Ishikawa (cell line): ENCODE measurements at regions not wholly inside any gene's neighbourhood (a gene's known extent, or its start where the extent isn't known, plus 50 kb on each side); places are given as distances from the start of the nearest gene placed in this dataset.

Experiments used
- CEBPB ChIP-seq: IDR thresholded peaks from 2 replicates; pipeline ENCODE4 v1.6.1; 2012
- CREB1 ChIP-seq: IDR thresholded peaks from 2 replicates; pipeline ENCODE4 v1.6.1; 2012; ENCODE audit warnings: low read depth
- EGR1 ChIP-seq: IDR thresholded peaks from 2 replicates; pipeline ENCODE4 v1.6.1; 2012
- EP300 ChIP-seq: IDR thresholded peaks from 2 replicates; pipeline ENCODE4 v1.6.1; 2012; ENCODE audit warnings: borderline replicate concordance
- FOXM1 ChIP-seq: IDR thresholded peaks from 2 replicates; pipeline ENCODE4 v1.6.1; 2012; ENCODE audit warnings: low read depth, borderline replicate concordance
- NFIC ChIP-seq: IDR thresholded peaks from 2 replicates; pipeline ENCODE4 v1.6.1; 2012
- RAD21 ChIP-seq: IDR thresholded peaks from 2 replicates; pipeline ENCODE4 v1.6.1; 2012; ENCODE audit warnings: low read depth
- TAF1 ChIP-seq: IDR thresholded peaks from 2 replicates; pipeline ENCODE4 v1.6.1; 2012; ENCODE audit warnings: low read depth, mild to moderate bottlenecking
- TCF12 ChIP-seq: IDR thresholded peaks from 2 replicates; pipeline ENCODE4 v1.6.1; 2012; ENCODE audit warnings: low read depth
- TEAD4 ChIP-seq: IDR thresholded peaks from 2 replicates; pipeline ENCODE4 v1.6.1; 2012
- USF1 ChIP-seq: IDR thresholded peaks from 2 replicates; pipeline ENCODE4 v1.6.1; 2012
- YY1 ChIP-seq: IDR thresholded peaks from 2 replicates; pipeline ENCODE4 v1.6.1; 2012; ENCODE audit warnings: low read depth
- ZBTB7A ChIP-seq: IDR thresholded peaks from 2 replicates; pipeline ENCODE4 v1.6.1; 2012; ENCODE audit warnings: low read depth
- TF ChIP-seq, protein P1 (sequence below): IDR thresholded peaks from 2 replicates; pipeline ENCODE4 v1.6.1; 2012
- TF ChIP-seq, protein P2 (sequence below): IDR thresholded peaks from 2 replicates; pipeline ENCODE4 v1.6.1; 2012; ENCODE audit warnings: low read depth, mild to moderate bottlenecking

DNA sequence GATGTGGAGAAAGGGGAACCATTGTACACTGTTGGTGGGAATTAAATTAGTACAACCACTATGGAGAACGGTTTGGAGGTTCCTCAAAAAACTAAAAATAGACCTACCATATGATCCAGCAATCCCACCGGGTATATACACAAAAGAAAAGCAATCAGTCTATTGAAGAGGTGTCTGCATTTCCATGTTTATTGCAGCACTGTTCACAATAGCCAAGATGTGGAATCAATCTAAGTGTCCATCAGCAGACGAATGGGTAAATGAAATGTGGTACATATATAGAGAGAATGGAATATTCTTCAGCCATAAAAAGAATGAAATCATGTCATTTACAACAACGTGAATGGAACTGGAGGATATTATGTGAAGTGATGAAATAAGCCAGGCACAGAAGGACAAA lies 208.1 kb downstream of the TRIML1 start:
- TF ChIP-seq USF1 = no peak
- TF ChIP-seq TAF1 = no peak
- TF ChIP-seq TCF12 = no peak
- TF ChIP-seq, protein P1, sequence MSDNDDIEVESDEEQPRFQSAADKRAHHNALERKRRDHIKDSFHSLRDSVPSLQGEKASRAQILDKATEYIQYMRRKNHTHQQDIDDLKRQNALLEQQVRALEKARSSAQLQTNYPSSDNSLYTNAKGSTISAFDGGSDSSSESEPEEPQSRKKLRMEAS = no peak
- TF ChIP-seq, protein P2, sequence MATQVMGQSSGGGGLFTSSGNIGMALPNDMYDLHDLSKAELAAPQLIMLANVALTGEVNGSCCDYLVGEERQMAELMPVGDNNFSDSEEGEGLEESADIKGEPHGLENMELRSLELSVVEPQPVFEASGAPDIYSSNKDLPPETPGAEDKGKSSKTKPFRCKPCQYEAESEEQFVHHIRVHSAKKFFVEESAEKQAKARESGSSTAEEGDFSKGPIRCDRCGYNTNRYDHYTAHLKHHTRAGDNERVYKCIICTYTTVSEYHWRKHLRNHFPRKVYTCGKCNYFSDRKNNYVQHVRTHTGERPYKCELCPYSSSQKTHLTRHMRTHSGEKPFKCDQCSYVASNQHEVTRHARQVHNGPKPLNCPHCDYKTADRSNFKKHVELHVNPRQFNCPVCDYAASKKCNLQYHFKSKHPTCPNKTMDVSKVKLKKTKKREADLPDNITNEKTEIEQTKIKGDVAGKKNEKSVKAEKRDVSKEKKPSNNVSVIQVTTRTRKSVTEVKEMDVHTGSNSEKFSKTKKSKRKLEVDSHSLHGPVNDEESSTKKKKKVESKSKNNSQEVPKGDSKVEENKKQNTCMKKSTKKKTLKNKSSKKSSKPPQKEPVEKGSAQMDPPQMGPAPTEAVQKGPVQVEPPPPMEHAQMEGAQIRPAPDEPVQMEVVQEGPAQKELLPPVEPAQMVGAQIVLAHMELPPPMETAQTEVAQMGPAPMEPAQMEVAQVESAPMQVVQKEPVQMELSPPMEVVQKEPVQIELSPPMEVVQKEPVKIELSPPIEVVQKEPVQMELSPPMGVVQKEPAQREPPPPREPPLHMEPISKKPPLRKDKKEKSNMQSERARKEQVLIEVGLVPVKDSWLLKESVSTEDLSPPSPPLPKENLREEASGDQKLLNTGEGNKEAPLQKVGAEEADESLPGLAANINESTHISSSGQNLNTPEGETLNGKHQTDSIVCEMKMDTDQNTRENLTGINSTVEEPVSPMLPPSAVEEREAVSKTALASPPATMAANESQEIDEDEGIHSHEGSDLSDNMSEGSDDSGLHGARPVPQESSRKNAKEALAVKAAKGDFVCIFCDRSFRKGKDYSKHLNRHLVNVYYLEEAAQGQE = no peak

GRCh38 chr4:188363196-188363595 lies 224.0 kb downstream of the TRIML1 start:
- TF ChIP-seq USF1 (no peak), EGR1 (no peak), CREB1 (no peak), YY1 (no peak), NFIC (no peak), CEBPB (no peak), ZBTB7A (no peak), FOXM1 (no peak), TEAD4 (no peak)
- TF ChIP-seq, protein P1 = no peak
- TF ChIP-seq, protein P2 = no peak

DNA sequence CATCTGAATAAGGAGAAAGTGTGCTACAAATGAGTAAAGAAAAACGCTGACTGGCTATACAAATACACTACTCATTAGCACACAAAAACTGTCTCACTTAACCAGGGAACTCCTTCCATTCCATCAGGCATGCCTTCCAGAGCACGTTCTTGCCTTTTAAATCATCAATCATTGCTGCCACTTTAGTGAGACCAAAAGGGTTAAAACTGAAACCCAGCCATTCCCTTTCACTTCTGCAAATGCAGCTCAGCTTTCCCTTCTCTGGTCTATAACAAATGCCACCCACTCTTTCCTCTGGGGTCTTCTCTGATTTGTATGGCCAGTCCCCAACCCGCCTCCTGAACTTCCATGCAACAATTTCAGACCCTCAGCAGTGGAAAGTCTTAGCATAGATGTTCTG lies 231.5 kb downstream of the TRIML1 start:
- TF ChIP-seq TAF1 = no peak
- TF ChIP-seq TEAD4 = no peak
- TF ChIP-seq YY1 = no peak
- TF ChIP-seq USF1 = no peak
- no peak for TF ChIP-seq CREB1
- no peak for TF ChIP-seq NFIC

DNA sequence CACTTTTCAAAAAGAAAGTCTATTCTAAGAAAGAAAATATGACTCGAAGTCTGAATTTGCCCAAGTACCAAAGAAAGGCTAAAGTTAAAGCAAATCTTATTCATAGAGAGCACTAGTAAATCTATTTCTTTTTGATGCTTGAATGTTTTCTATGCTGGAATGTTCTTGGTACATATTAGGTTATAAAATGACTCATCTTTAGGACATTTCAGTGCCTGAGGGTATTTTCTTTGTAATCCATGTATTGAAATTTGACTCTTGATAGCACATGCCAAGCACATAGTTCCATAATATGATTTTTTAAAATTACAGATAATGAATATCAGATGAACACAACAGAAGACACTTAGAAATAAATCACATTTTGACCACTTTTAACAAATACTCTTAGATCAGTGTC lies 232.8 kb downstream of the TRIML1 start:
- TF ChIP-seq RAD21 = no peak
- no peak for TF ChIP-seq EGR1
- TF ChIP-seq ZBTB7A = no peak
- TF ChIP-seq, protein P1 = no peak
- TF ChIP-seq TCF12 = no peak
- no peak for TF ChIP-seq FOXM1
- no peak for TF ChIP-seq EP300
- TF ChIP-seq TAF1 = no peak
- TF ChIP-seq USF1 = no peak
- TF ChIP-seq TEAD4 = no peak
- TF ChIP-seq CEBPB = no peak
- no peak for TF ChIP-seq YY1
- TF ChIP-seq, protein P2 = no peak
- no peak for TF ChIP-seq CREB1
- no peak for TF ChIP-seq NFIC
